Parathyroid adenoma (tissue), 2 donors: ENCODE measurements at regions not wholly inside any gene's neighbourhood (a gene's known extent, or its start where the extent isn't known, plus 50 kb on each side); places are given as distances from the start of the nearest gene placed in this dataset.
A peak's percentile ranks its signal among the peaks of the same experiment; 100 is the strongest.

Experiments
- H2AFZ ChIP-seq: fragments of 300-600 bp; sonication (generic); one replicate; pipeline ENCODE4 v1.7.0; 2017; ENCODE audit warnings: antibody characterized with exemption, mild to moderate bottlenecking
- H3K27ac ChIP-seq: fragments of 300-600 bp; sonication (generic); one replicate; pipeline ENCODE4 v1.7.0; 2017
- H3K27me3 ChIP-seq: fragments of 300-600 bp; sonication (generic); one replicate; pipeline ENCODE4 v1.7.0; 2017; ENCODE audit warnings: low read length; ENCODE audit not compliant: control insufficient read depth, insufficient read depth
- H3K36me3 ChIP-seq: fragments of 300-600 bp; sonication (generic); one replicate; pipeline ENCODE4 v1.7.0; 2017; ENCODE audit warnings: low read length; ENCODE audit not compliant: control insufficient read depth, insufficient read depth
- H3K4me1 ChIP-seq: fragments of 300-600 bp; sonication (generic); one replicate; pipeline ENCODE4 v1.7.0; 2017; ENCODE audit warnings: control low read depth
- H3K4me2 ChIP-seq: fragments of 300-600 bp; sonication (generic); one replicate; pipeline ENCODE4 v1.7.0; 2017; ENCODE audit warnings: low read length
- H3K4me3 ChIP-seq: fragments of 300-600 bp; sonication (generic); one replicate; pipeline ENCODE4 v1.7.0; 2017; ENCODE audit warnings: low read depth, low read length
- H3K79me2 ChIP-seq: fragments of 300-600 bp; sonication (generic); one replicate; pipeline ENCODE4 v1.7.0; 2017; ENCODE audit warnings: control low read depth
- H3K9ac ChIP-seq: fragments of 300-600 bp; sonication (generic); one replicate; pipeline ENCODE4 v1.7.0; 2017; ENCODE audit warnings: mild to moderate bottlenecking
- H3K9me3 ChIP-seq: fragments of 300-600 bp; sonication (generic); one replicate; pipeline ENCODE4 v1.7.0; 2017; ENCODE audit warnings: low read length; ENCODE audit not compliant: control insufficient read depth
- CTCF ChIP-seq: fragments of 300-600 bp; sonication (generic); IDR thresholded peaks from one replicate; pipeline ENCODE4 v1.7.0; 2017; ENCODE audit warnings: antibody characterized with exemption, mild to moderate bottlenecking
- donor health status: primary hyperparathyroidism.

- peaks cover 8% of the 10 kb centered on the region for H3K79me2 ChIP-seq
- no peaks in the 10 kb centered on the region for H3K27me3 ChIP-seq
- peaks cover 49% of the 10 kb centered on the region for H3K4me1 ChIP-seq
- no peaks in the 10 kb centered on the region for H3K36me3 ChIP-seq
- H3K4me2 ChIP-seq = no peak overlapping the region
- no peaks in the 10 kb centered on the region for H3K9me3 ChIP-seq
- no peak overlapping the region for H2AFZ ChIP-seq
- TF ChIP-seq CTCF = no peak
- no peak overlapping the region for H3K4me3 ChIP-seq
- H3K27ac ChIP-seq = no peak overlapping the region
- H3K9ac ChIP-seq = no peak overlapping the region
Measured at GRCh38 chr16:85453194-85453678, 159.9 kb upstream of the GSE1 start.

- H3K4me2 ChIP-seq = no peak overlapping the region
- no peak overlapping the region for H3K9ac ChIP-seq
- no peaks in the 10 kb centered on the region for H3K36me3 ChIP-seq
- TF ChIP-seq CTCF = no peak
- no peaks in the 10 kb centered on the region for H3K27me3 ChIP-seq
- H3K27ac ChIP-seq = no peak overlapping the region
- no peak overlapping the region for H2AFZ ChIP-seq
- H3K79me2 ChIP-seq = peaks cover 8% of the 10 kb centered on the region
- H3K4me1 ChIP-seq = peaks cover 54% of the 10 kb centered on the region
- H3K9me3 ChIP-seq = no peaks in the 10 kb centered on the region
- H3K4me3 ChIP-seq = no peak overlapping the region
Measured at GRCh38 chr16:85453703-85454102, 159.4 kb upstream of the GSE1 start.

GRCh38 chr16:85454171-85454872 lies 158.8 kb upstream of the GSE1 start:
- Histone ChIP-seq H3K9ac (no peak overlapping the region), H3K79me2 (peaks cover 8% of the 10 kb centered on the region), H3K4me3 (no peak overlapping the region), H2AFZ (no peak overlapping the region), H3K27me3 (no peaks in the 10 kb centered on the region), H3K4me1 (peaks cover 56% of the 10 kb centered on the region), H3K4me2 (no peak overlapping the region), H3K9me3 (no peaks in the 10 kb centered on the region), H3K27ac (no peak overlapping the region), H3K36me3 (no peaks in the 10 kb centered on the region)
- no peak for TF ChIP-seq CTCF

GRCh38 chr16:85455534-85455933 lies 157.6 kb upstream of the GSE1 start:
- H3K9ac ChIP-seq = no peak overlapping the region
- no peaks in the 10 kb centered on the region for H3K36me3 ChIP-seq
- no peaks in the 10 kb centered on the region for H3K9me3 ChIP-seq
- H3K4me1 ChIP-seq = peaks cover 69% of the 10 kb centered on the region
- no peaks in the 10 kb centered on the region for H3K27me3 ChIP-seq
- H3K79me2 ChIP-seq = peaks cover 7% of the 10 kb centered on the region
- H2AFZ ChIP-seq = no peak overlapping the region
- H3K4me2 ChIP-seq = no peak overlapping the region
- H3K27ac ChIP-seq = peak overlapping the region; percentile 99
- H3K4me3 ChIP-seq = no peak overlapping the region
- no peak for TF ChIP-seq CTCF

- Histone ChIP-seq H3K27ac (peak overlapping the region; percentile 99), H3K4me2 (no peak overlapping the region), H3K4me3 (no peak overlapping the region), H3K27me3 (no peaks in the 10 kb centered on the region), H3K79me2 (peaks cover 7% of the 10 kb centered on the region), H3K36me3 (no peaks in the 10 kb centered on the region), H3K9ac (no peak overlapping the region), H2AFZ (no peak overlapping the region), H3K4me1 (peaks cover 81% of the 10 kb centered on the region), H3K9me3 (no peaks in the 10 kb centered on the region)
- no peak for TF ChIP-seq CTCF
Measured at GRCh38 chr16:85457366-85457765, 155.8 kb upstream of the GSE1 start.
